C4-2B (cell line): ENCODE measurements at regions not wholly inside any gene's neighbourhood (a gene's known extent, or its start where the extent isn't known, plus 50 kb on each side); places are given as distances from the start of the nearest gene placed in this dataset.

Experiments
- H3K27ac ChIP-seq: fragments of 450-650 bp; 2 replicates; pipeline ENCODE4 v1.5.1; 2017
- ZFX ChIP-seq: fragments of 450-650 bp; IDR thresholded peaks from 2 replicates; pipeline ENCODE4 v1.6.1; 2017
- TF ChIP-seq, protein P1 (sequence below): fragments of 450-650 bp; conservative IDR thresholded peaks from 2 replicates; pipeline ENCODE4 v1.5.1; 2017; ENCODE audit warnings: mild to moderate bottlenecking

DNA sequence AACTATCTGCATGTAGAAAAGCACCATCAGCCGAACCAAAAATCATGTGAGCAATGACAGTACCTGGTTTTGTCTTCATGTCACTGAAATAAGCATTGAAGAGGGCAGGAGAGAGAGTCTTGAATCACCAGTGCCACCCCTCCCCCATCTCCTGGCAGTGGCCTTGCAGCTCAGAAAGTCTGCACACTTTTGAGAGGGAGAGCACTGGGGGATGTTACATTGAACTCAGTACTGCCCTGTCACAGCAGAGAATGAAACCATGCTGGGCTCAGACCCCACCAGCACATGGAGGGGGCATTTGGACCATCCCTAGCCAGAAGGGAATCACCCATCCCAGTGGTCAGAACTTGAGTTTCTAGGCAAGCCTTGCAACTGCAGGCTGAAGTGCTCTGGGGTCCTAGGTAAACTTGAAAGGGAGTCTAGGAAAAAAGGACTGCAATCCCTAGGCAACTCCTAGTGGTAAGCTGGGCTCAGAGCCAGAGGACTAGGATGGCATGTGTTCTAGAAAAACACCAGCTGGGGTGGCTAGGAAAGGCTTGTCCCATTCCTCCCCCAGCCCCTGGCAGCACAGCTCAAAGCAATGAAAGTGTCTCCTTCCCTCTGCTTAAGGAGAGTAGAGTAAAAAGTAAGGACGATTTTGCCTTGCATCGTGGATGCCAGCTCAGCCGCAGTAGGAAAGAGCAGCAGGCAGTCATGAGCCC is 259.9 kb upstream of the MYT1L start:
- TF ChIP-seq, protein P1, sequence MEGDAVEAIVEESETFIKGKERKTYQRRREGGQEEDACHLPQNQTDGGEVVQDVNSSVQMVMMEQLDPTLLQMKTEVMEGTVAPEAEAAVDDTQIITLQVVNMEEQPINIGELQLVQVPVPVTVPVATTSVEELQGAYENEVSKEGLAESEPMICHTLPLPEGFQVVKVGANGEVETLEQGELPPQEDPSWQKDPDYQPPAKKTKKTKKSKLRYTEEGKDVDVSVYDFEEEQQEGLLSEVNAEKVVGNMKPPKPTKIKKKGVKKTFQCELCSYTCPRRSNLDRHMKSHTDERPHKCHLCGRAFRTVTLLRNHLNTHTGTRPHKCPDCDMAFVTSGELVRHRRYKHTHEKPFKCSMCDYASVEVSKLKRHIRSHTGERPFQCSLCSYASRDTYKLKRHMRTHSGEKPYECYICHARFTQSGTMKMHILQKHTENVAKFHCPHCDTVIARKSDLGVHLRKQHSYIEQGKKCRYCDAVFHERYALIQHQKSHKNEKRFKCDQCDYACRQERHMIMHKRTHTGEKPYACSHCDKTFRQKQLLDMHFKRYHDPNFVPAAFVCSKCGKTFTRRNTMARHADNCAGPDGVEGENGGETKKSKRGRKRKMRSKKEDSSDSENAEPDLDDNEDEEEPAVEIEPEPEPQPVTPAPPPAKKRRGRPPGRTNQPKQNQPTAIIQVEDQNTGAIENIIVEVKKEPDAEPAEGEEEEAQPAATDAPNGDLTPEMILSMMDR = no peak
- no peak for TF ChIP-seq ZFX

DNA sequence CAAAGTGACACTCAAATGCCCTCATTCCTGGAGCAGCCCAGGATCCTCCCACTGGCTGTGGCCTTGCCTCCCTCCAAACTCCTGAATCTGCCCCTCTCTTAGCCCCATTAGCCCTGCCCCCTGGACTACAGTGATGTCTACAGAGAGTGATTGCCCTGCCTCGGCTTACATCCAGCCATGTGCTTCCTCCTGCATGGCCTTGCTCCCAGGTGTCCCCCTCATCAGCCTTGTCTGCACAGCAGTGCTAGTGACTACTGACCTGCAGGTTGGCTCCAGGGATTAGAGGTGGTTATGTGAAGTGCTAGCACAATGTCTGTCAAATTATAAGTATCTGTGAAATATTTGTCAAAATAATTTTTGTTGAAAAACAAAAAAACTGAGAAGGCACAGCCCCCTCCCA is 259.1 kb upstream of the MYT1L start:
- no peak overlapping the region for H3K27ac ChIP-seq
- no peak for TF ChIP-seq ZFX
- TF ChIP-seq, protein P1 = no peak

More for the DNA sequence above, 259.9 kb upstream of the MYT1L start:
- H3K27ac ChIP-seq = no peak overlapping the region

DNA sequence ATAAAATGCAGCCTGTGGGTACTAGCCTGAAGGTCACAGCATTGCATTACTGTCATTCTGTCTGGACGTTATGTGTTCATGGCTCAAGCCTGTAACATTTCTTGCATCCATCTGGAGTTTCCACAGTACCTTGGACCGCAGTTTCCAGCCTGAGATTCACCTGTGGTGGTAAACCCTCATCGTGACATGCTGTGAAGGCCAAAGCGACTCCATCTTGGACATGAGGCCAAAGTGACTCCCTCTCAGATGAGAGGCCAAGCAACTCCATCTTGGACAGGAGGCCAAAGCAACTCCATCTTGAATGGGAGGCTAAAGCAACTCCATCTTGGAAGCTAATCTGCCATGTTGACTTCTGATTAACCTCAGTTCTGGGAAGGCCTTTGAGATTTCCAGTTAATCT is 257.7 kb upstream of the MYT1L start:
- TF ChIP-seq, protein P1 = no peak
- TF ChIP-seq ZFX = no peak
- H3K27ac ChIP-seq = no peak overlapping the region

DNA sequence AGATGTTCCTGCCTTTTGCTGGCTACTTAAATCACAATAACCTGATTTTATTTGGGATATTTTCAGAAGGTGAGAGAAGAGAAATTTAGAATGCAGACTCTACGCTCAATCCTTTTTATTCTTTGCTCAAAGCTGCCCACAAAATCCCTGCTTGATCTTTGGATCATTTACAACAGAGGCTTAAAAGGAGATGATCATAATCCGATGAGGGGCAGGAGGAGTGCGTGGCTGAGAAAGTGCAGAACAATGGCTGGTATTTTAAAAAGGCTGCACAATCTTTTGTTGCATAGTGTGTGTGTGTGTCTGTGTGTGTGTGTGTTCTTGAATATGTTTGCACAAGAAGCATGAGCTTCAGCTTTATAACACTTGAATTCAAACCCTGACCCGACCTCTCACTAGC is 256.3 kb upstream of the MYT1L start:
- TF ChIP-seq ZFX = no peak
- TF ChIP-seq, protein P1 = no peak

DNA sequence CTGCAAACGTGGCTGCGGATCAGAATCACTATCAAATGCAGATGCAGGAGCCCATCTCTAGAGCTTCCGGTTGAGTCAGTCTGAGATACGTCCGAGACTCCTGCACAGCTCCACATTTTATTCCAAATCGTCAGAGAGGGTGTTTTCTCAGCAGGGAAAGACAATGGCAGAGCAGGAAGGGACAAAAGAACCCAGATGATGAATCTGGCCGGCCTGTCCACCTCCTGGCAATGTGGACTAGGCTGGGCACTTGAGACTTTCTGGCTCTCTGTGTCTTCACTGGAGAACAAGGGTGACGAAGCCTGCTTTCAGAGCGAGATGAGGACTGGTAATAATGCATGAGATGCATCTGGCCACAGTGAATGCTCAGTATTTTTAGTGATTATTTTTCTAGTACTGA is 255.9 kb upstream of the MYT1L start:
- TF ChIP-seq ZFX = no peak
- TF ChIP-seq, protein P1 = no peak
- H3K27ac ChIP-seq = no peak overlapping the region

More for the DNA sequence above, 256.3 kb upstream of the MYT1L start:
- no peak overlapping the region for H3K27ac ChIP-seq

DNA sequence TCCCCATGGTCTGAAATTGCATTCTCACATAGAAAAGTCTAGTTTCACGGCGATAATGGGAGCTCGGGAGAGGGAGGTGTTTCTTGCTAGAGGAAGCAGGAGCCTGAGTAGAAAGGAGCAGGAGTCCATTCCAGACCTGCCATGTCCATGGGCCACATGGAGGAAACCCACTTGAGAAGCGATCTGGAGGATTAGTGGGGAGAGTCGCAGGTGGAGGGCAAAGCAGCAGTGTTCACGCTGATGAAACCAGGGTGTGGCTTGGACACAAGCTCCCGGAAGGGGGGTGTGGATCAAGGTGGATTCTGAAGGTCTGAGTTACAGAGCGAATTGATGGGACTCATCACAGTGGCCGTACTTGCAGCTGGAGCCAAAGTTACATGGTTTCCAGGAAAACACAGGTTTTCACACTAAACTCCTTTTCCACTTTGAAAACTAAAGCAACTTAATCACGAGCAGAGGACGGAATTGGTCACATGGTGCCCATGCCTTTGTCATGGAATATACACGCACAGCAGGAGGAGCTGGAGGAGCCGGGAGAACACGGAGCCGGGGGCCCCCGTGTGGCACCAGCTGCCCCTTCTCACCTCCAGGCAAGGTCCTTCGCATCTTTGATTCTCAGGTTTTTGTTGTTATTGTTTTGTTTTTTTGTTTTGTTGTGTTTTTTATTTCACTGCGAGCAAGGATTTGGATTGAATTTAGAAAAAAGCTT is 255.1 kb upstream of the MYT1L start:
- TF ChIP-seq, protein P1 = no peak; the same call in 1 of the 2 replicates
- no peak for TF ChIP-seq ZFX
- H3K27ac ChIP-seq = no peak overlapping the region

DNA sequence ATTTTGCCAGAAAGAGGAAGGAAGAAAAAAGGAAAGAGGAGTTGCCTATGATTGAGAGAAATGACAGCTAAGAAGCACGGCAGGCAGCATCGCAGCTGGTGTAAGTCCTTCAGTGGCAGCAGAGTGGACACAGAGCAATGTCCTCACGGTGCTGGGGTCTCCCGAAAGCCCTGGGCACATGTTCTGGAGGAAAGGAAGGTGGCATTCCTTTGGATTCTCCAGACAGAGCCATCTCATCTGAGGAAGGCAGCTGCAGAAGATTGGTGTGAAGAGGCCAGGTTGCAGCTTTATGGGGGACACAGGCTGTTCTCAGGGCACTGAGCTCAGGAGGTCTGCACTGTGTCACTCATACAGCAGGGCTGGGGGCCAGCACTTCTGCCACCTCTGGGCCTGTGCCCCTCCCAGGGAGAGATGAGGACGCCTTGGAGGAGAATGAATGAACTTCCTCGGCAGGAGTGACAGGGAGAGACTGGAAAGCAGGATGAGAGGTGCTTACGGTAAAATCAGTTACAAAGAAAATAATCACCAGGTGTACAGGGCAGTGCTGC is 252.0 kb upstream of the MYT1L start:
- TF ChIP-seq, protein P1 = no peak
- no peak for TF ChIP-seq ZFX
- no peak overlapping the region for H3K27ac ChIP-seq
